Mucosa of rectum (tissue), 2 donors: ENCODE measurements at regions not wholly inside any gene's neighbourhood (a gene's known extent, or its start where the extent isn't known, plus 50 kb on each side); places are given as distances from the start of the nearest gene placed in this dataset.

Experiments
- H3K27ac ChIP-seq, 2 donors: one replicate each; pipeline ENCODE4 v1.7.0; 2013; ENCODE audit warnings: inconsistent platforms in 2 of 2, low read depth in 2 of 2, low read length in 2 of 2
- H3K27me3 ChIP-seq, 2 donors: one replicate each; pipeline ENCODE4 v1.7.0; 2013; ENCODE audit warnings: low read length in 2 of 2; ENCODE audit not compliant: control insufficient read depth in 2 of 2, insufficient read depth in 2 of 2
- H3K36me3 ChIP-seq, 2 donors: one replicate each; pipeline ENCODE4 v1.7.0; 2013; ENCODE audit warnings: low read length in 2 of 2; ENCODE audit not compliant: control insufficient read depth in 2 of 2, insufficient read depth in 2 of 2
- H3K4me1 ChIP-seq, 2 donors: one replicate each; pipeline ENCODE4 v1.7.0; 2013; ENCODE audit warnings: low read length in 2 of 2, mild to moderate bottlenecking in 1 of 2; ENCODE audit not compliant: control insufficient read depth in 2 of 2, insufficient read depth in 2 of 2
- H3K4me3 ChIP-seq, 2 donors: one replicate each; pipeline ENCODE4 v1.7.0; 2013; ENCODE audit warnings: low read length in 2 of 2
- H3K9ac ChIP-seq, 2 donors: one replicate each; pipeline ENCODE4 v1.7.0; 2013; ENCODE audit warnings: low read length in 2 of 2, low read depth in 1 of 2, mild to moderate bottlenecking in 1 of 2
- H3K9me3 ChIP-seq, 2 donors: one replicate each; pipeline ENCODE4 v1.7.0; 2013; ENCODE audit warnings: low read length in 2 of 2; ENCODE audit not compliant: control insufficient read depth in 2 of 2
- donor health status: healthy.
- donor health status: Normal muscosa, but diverticular disease.

DNA sequence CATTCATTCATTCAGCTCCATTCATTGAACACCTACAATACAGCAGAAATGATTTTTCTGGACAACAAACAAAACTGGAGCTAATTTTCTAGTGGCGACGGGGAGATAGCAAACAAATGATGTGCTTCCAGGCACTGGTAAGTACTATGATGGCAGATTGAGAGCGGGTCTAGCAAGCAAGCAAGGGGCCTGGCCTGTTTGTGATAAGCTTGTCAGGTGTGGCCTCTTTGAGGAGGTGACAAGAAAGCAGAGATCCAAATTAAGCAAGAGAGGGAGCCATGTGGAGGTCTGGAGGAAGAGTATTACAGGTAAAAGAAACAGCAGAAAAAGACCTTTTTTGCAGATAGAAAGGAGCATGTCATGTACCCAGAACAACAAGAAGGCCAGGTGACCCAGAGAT is 216.1 kb upstream of the CPHXL start:
- H3K9me3 ChIP-seq: no peaks in the 10 kb centered on the region
- no peak overlapping the region for H3K27ac ChIP-seq
- no peaks in the 10 kb centered on the region for H3K27me3 ChIP-seq
- H3K4me3 ChIP-seq: no peak overlapping the region
- no peaks in the 10 kb centered on the region for H3K36me3 ChIP-seq
- H3K9ac ChIP-seq: no peak overlapping the region
- peaks cover 0 to 5% of the 10 kb centered on the region in 2 donors for H3K4me1 ChIP-seq

DNA sequence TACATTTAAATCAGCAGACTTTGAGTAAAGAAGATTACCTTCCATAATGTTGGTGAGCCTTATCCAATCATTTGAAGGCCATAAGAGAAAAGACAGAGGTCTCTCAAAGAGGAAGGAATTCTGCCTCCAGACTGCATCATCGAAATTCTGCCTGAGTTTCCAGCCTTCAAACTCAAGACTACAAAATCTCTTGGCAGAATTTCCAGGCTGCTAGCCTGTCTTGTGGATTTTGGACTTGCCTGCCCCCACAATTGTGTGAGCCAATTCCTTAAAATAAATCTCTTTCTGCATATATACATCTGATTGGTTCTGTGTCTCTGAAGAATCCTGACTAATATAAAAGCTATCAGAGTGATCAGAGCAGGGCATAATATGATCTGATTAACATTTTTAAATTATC is 216.6 kb upstream of the CPHXL start:
- no peak overlapping the region for H3K27ac ChIP-seq
- no peaks in the 10 kb centered on the region for H3K36me3 ChIP-seq
- H3K27me3 ChIP-seq: no peaks in the 10 kb centered on the region
- H3K9me3 ChIP-seq: no peaks in the 10 kb centered on the region
- H3K4me1 ChIP-seq: peaks cover 3 to 5% of the 10 kb centered on the region in 2 donors
- no peak overlapping the region for H3K9ac ChIP-seq
- H3K4me3 ChIP-seq: no peak overlapping the region

DNA sequence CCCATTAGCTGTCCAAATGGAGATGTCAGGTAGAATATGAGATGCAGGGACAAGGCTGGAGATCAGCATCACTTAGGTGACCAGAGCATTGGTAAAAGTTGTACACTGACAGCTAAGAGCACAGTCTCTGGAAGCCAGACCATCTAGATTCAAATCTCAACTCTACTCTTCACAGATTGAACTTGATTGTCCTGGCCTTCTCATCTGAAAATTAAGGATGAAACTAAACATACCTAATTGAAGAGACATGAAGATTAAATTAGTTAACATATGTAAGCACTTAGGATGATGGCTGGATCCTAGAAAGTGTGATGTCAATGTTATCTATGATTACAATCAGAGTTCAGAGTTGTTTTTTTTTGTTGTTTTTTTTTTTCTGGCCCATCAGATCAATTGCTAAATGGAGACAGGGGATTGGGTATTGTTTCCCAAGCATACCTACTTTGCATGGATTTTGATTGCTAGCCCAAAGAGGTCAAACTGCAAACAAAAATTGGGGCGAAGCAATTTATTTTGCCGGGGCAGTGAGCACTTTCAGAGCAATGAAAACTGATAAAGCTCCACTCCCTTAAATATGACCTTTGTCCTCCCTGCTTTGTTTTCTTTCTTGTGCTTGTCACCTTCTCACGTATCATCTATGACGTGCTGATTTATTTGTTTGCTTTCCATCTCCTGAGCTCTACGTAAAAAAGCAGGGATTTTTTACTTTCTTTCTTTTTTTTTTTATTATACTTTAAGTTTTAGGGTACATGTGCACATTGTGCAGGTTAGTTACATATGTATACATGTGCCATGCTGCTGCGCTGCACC is 217.6 kb upstream of the CPHXL start:
- peak overlapping the region in 1 of 2 donors; percentile 35 for H3K27ac ChIP-seq

DNA sequence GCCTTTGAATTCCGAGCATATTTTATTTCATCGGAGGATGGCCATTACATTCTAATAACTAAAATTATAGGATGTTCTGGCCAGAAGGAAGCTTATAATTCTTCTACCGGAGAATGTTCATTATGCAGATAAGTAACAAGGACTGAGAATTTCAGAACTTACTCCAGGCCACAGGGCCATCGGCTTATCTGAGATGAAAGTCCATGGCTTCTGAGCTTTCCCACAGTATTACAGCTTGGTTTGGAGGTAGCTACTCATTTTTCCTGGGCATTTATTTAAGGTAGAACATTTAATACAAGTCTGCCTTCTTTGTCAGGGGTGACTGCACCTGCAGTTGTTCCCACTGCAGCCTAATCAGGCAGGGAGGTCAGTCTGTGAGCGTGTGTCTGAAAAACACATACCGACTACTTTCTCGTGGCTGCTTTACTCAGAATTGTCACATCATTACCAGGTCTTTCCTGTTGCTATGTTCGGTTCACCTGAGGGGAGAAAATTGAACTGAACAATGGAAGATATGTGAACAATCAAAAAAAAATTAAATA is 219.7 kb upstream of the CPHXL start:
- no peak overlapping the region for H3K27ac ChIP-seq
- H3K4me1 ChIP-seq: peaks cover 3 to 5% of the 10 kb centered on the region in 2 donors
- H3K4me3 ChIP-seq: no peak overlapping the region
- no peaks in the 10 kb centered on the region for H3K27me3 ChIP-seq
- no peaks in the 10 kb centered on the region for H3K36me3 ChIP-seq
- H3K9me3 ChIP-seq: no peaks in the 10 kb centered on the region
- H3K9ac ChIP-seq: no peak overlapping the region

More for the DNA sequence above, 217.6 kb upstream of the CPHXL start:
- no peaks in the 10 kb centered on the region for H3K36me3 ChIP-seq
- peaks cover 3 to 5% of the 10 kb centered on the region in 2 donors for H3K4me1 ChIP-seq
- no peak overlapping the region for H3K9ac ChIP-seq
- no peaks in the 10 kb centered on the region for H3K9me3 ChIP-seq
- H3K27me3 ChIP-seq: no peaks in the 10 kb centered on the region
- H3K4me3 ChIP-seq: no peak overlapping the region

DNA sequence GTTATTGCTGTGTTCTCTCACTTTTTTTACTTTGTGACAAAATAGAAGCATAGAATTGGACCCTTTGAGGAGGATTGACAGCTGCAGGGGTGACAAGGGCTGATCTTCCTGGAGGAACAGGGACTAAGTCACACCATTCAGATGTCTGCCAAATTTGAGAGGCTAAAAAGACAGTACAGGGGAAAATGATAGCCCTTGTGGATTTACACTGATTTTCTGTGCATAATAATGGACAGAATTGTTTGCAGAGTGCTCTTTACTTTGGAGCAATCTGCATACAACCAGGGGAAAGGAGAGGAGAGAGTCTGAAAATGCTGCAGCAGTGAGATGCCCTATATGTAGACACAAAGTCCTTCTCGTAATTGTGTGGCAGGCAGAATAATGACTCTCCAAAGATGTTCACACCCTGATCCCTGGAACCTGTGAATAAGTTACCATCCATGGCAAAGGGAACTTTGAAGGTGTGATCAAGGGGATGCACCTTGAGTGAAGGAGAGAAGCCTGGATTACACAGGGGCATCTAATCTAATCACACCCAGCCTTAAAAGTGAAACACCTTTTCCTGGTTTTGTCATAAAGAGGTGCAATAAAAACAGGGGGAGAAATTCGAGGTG is 221.4 kb upstream of the CPHXL start:
- Histone ChIP-seq H3K4me1 (peaks cover 3 to 5% of the 10 kb centered on the region in 2 donors), H3K9ac (no peak overlapping the region), H3K27ac (no peak overlapping the region), H3K9me3 (no peaks in the 10 kb centered on the region), H3K27me3 (no peaks in the 10 kb centered on the region), H3K36me3 (no peaks in the 10 kb centered on the region), H3K4me3 (no peak overlapping the region)

DNA sequence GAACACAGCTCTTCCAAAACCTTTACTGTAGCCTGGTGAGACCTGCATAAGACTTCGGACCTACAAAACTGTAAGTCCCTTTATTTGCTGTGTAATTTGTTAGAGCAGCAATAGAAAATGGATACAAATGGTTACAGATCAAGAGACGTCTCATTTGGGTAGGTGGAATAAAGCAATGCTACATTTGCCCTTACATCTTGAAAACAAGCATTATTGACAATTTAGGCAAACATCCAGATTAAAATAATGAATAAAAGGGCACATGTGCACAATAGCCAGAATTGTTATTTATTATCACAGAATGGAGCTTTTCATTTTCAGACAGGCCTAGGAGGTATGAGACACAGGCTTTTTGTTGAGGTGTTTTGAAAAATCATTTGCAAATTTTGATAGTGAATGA is 222.2 kb upstream of the CPHXL start:
- Histone ChIP-seq H3K4me3 (no peak overlapping the region), H3K9me3 (no peaks in the 10 kb centered on the region), H3K4me1 (peaks cover 3 to 5% of the 10 kb centered on the region in 2 donors), H3K27ac (no peak overlapping the region), H3K36me3 (no peaks in the 10 kb centered on the region), H3K9ac (no peak overlapping the region), H3K27me3 (no peaks in the 10 kb centered on the region)

DNA sequence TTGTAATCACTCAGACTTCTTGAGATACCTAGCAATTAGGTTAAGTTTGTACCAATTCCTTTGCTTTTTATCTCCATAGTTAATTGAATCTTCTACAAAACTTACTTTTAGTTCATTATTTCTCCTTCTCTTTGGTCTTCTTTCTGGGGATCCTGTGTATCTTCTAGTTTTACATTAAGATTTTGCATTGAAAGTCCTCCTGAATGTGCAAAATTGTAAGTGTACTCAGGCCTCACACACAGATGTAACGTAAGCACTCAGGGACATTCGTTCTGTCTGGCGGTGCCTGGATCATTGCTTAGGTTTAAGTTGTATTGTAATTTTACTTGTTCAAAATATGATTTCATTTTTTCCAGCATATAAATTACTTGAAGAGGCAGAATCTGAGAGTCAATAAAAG is 222.6 kb upstream of the CPHXL start:
- Histone ChIP-seq H3K36me3 (no peaks in the 10 kb centered on the region), H3K27ac (no peak overlapping the region), H3K27me3 (no peaks in the 10 kb centered on the region), H3K4me1 (peaks cover 1 to 3% of the 10 kb centered on the region in 2 donors), H3K4me3 (no peak overlapping the region), H3K9me3 (no peaks in the 10 kb centered on the region), H3K9ac (no peak overlapping the region)

DNA sequence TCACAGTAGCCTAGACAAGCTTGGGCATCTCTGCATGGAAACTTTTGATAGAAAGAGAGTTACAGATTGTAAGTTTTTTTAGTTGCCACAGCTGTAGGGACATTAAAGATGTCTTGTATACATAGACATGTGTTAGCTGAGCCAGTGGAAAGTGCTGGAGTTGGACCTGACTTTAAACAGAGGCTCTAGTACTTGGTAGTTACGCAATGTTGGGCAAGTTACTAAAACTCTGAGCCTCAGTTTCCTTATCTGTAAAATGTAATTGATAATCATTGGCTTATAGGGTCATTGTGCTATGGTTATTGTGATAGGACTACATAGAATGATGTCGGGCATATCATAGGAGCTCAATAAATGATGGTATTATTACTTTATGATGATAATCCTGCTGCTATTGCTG is 225.8 kb upstream of the CPHXL start:
- no peak overlapping the region for H3K27ac ChIP-seq
- H3K4me3 ChIP-seq: no peak overlapping the region
- no peaks in the 10 kb centered on the region for H3K27me3 ChIP-seq
- H3K9me3 ChIP-seq: no peaks in the 10 kb centered on the region
- no peaks in the 10 kb centered on the region for H3K36me3 ChIP-seq
- peaks cover 0 to 3% of the 10 kb centered on the region in 2 donors for H3K4me1 ChIP-seq
- no peak overlapping the region for H3K9ac ChIP-seq

DNA sequence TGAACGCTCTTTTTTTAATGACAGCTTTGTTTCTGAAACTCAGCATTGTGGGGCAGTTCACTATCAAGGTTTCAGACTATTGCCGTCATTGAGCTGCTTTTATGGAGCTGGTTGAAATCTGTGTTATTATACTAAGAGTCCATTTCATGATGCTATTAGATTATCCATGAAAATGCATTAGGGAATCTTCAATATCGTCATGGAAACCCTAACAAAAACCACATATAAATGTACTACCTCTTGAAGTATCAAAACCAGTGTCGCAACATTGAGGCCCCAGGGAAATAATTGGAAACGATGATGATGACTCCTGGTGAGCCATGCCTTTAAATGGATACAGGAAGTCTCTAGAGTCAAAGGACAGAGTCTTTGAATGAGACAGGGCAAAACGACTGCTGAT is 231.6 kb upstream of the CPHXL start:
- Histone ChIP-seq H3K9me3 (no peaks in the 10 kb centered on the region), H3K4me3 (no peak overlapping the region)

More for the DNA sequence above, 231.6 kb upstream of the CPHXL start:
- Histone ChIP-seq H3K27ac (no peak overlapping the region), H3K4me1 (no peaks in the 10 kb centered on the region), H3K36me3 (no peaks in the 10 kb centered on the region), H3K9ac (no peak overlapping the region), H3K27me3 (no peaks in the 10 kb centered on the region)
